HG03558 (cell line): ENCODE measurements at regions not wholly inside any gene's neighbourhood (a gene's known extent, or its start where the extent isn't known, plus 50 kb on each side); places are given as distances from the start of the nearest gene placed in this dataset.
"Not testable (repeated sequence)": the region's sequence is repeated elsewhere in the genome, so short reads cannot be mapped to it uniquely, and the experiment has no call there.

ENCODE experiments used
- ATAC-seq: cut with Tn5 transposase; IDR thresholded peaks from one replicate; pipeline ENCODE4 v1.9.1; 2021; ENCODE audit warnings: moderate number of reproducible peaks; ENCODE audit not compliant: unreplicated experiment; ENCODE audit errors: extremely low read depth

GRCh38 chr4:117529401-117529800 lies 444.0 kb upstream of the TRAM1L1 start:
- no peak for ATAC-seq

- no peak for ATAC-seq
Measured at GRCh38 chr4:117533501-117533900, 448.1 kb upstream of the TRAM1L1 start.

- ATAC-seq, result no peak
Measured at GRCh38 chr4:117545039-117545438, 459.7 kb upstream of the TRAM1L1 start.

- no peak for ATAC-seq
Measured at GRCh38 chr4:117549524-117549923, 464.1 kb upstream of the TRAM1L1 start.

- ATAC-seq, result no peak
Measured at GRCh38 chr4:117550085-117550484, 464.7 kb upstream of the TRAM1L1 start.

GRCh38 chr4:117560329-117560728 lies 474.0 kb upstream of the NDST3 start:
- no peak for ATAC-seq

GRCh38 chr4:117574085-117574484 lies 460.2 kb upstream of the NDST3 start:
- no peak for ATAC-seq

GRCh38 chr4:117575850-117576249 lies 458.4 kb upstream of the NDST3 start:
- no peak for ATAC-seq

- no peak for ATAC-seq
Measured at GRCh38 chr4:117577686-117578311, 456.5 kb upstream of the NDST3 start.

- ATAC-seq, result no peak
Measured at GRCh38 chr4:117588771-117589170, 445.5 kb upstream of the NDST3 start.

GRCh38 chr4:117596917-117597480 lies 437.3 kb upstream of the NDST3 start:
- ATAC-seq, result no peak

- ATAC-seq, result not testable (repeated sequence)
Measured at GRCh38 chr4:117599393-117599792, 434.9 kb upstream of the NDST3 start.

- ATAC-seq, result not testable (repeated sequence)
Measured at GRCh38 chr4:117600936-117601335, 433.4 kb upstream of the NDST3 start.

GRCh38 chr4:117610706-117611308 lies 423.5 kb upstream of the NDST3 start:
- no peak for ATAC-seq

GRCh38 chr4:117621673-117622072 lies 412.6 kb upstream of the NDST3 start:
- ATAC-seq, result no peak

- ATAC-seq, result no peak
Measured at GRCh38 chr4:117623326-117623725, 411.0 kb upstream of the NDST3 start.

- ATAC-seq, result no peak
Measured at GRCh38 chr4:117626664-117627063, 407.6 kb upstream of the NDST3 start.

- ATAC-seq, result no peak
Measured at GRCh38 chr4:117634716-117635115, 399.6 kb upstream of the NDST3 start.

GRCh38 chr4:117637347-117637746 lies 396.9 kb upstream of the NDST3 start:
- no peak for ATAC-seq

GRCh38 chr4:117640836-117641235 lies 393.4 kb upstream of the NDST3 start:
- no peak for ATAC-seq

GRCh38 chr4:117641519-117641918 lies 392.8 kb upstream of the NDST3 start:
- ATAC-seq, result no peak

GRCh38 chr4:117654079-117654478 lies 380.2 kb upstream of the NDST3 start:
- ATAC-seq, result no peak
